HL-60 (cell line): ENCODE measurements at regions not wholly inside any gene's neighbourhood (a gene's known extent, or its start where the extent isn't known, plus 50 kb on each side); places are given as distances from the start of the nearest gene placed in this dataset.

ENCODE experiments used
- POLR2AphosphoS5 ChIP-seq: IDR thresholded peaks from 2 replicates; pipeline ENCODE4 v1.6.1; 2012; ENCODE audit warnings: low read depth
- TF ChIP-seq, protein P1 (sequence below): IDR thresholded peaks from 2 replicates; pipeline ENCODE4 v1.6.1; 2012; ENCODE audit warnings: low read depth; ENCODE audit not compliant: insufficient replicate concordance
- TF ChIP-seq, protein P2 (sequence below): IDR thresholded peaks from one replicate; pipeline ENCODE4 v1.5.1; 2011; ENCODE audit warnings: low read length, control low read depth, inconsistent platforms; ENCODE audit not compliant: insufficient read depth

GRCh38 chr10:129179245-129179971 is 287.6 kb upstream of the MGMT start:
- TF ChIP-seq, protein P1, sequence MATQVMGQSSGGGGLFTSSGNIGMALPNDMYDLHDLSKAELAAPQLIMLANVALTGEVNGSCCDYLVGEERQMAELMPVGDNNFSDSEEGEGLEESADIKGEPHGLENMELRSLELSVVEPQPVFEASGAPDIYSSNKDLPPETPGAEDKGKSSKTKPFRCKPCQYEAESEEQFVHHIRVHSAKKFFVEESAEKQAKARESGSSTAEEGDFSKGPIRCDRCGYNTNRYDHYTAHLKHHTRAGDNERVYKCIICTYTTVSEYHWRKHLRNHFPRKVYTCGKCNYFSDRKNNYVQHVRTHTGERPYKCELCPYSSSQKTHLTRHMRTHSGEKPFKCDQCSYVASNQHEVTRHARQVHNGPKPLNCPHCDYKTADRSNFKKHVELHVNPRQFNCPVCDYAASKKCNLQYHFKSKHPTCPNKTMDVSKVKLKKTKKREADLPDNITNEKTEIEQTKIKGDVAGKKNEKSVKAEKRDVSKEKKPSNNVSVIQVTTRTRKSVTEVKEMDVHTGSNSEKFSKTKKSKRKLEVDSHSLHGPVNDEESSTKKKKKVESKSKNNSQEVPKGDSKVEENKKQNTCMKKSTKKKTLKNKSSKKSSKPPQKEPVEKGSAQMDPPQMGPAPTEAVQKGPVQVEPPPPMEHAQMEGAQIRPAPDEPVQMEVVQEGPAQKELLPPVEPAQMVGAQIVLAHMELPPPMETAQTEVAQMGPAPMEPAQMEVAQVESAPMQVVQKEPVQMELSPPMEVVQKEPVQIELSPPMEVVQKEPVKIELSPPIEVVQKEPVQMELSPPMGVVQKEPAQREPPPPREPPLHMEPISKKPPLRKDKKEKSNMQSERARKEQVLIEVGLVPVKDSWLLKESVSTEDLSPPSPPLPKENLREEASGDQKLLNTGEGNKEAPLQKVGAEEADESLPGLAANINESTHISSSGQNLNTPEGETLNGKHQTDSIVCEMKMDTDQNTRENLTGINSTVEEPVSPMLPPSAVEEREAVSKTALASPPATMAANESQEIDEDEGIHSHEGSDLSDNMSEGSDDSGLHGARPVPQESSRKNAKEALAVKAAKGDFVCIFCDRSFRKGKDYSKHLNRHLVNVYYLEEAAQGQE: no peak
- TF ChIP-seq, protein P2, sequence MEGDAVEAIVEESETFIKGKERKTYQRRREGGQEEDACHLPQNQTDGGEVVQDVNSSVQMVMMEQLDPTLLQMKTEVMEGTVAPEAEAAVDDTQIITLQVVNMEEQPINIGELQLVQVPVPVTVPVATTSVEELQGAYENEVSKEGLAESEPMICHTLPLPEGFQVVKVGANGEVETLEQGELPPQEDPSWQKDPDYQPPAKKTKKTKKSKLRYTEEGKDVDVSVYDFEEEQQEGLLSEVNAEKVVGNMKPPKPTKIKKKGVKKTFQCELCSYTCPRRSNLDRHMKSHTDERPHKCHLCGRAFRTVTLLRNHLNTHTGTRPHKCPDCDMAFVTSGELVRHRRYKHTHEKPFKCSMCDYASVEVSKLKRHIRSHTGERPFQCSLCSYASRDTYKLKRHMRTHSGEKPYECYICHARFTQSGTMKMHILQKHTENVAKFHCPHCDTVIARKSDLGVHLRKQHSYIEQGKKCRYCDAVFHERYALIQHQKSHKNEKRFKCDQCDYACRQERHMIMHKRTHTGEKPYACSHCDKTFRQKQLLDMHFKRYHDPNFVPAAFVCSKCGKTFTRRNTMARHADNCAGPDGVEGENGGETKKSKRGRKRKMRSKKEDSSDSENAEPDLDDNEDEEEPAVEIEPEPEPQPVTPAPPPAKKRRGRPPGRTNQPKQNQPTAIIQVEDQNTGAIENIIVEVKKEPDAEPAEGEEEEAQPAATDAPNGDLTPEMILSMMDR: no peak
- TF ChIP-seq POLR2AphosphoS5: no peak
